Activated T-cell treated with anti-CD3 and anti-CD28 coated beads, Interleukin-2, amount 50 U/mL, for 24 hours (primary cell): ENCODE measurements at regions not wholly inside any gene's neighbourhood (a gene's known extent, or its start where the extent isn't known, plus 50 kb on each side); places are given as distances from the start of the nearest gene placed in this dataset.

Experiments used
- DNase-seq: peaks from one replicate; pipeline ENCODE4 v3.0.0-alpha.2; 2020
- H3K27ac Mint-ChIP-seq: 2 replicates; pipeline ENCODE4 v1.8.0; 2020; ENCODE audit warnings: mild to moderate bottlenecking, mixed read lengths
- H3K27me3 Mint-ChIP-seq: 2 replicates; pipeline ENCODE4 v1.8.0; 2020; ENCODE audit warnings: mixed read lengths
- H3K36me3 Mint-ChIP-seq: 2 replicates; pipeline ENCODE4 v1.8.0; 2020; ENCODE audit warnings: low read depth, mixed read lengths
- H3K4me1 Mint-ChIP-seq: 2 replicates; pipeline ENCODE4 v1.8.0; 2020; ENCODE audit warnings: low read depth, mixed read lengths
- H3K4me3 Mint-ChIP-seq: 2 replicates; pipeline ENCODE4 v1.8.0; 2020; ENCODE audit warnings: mild to moderate bottlenecking, moderate library complexity, mixed read lengths
- H3K9me3 Mint-ChIP-seq: 2 replicates; pipeline ENCODE4 v1.8.0; 2020; ENCODE audit warnings: mixed read lengths

DNA sequence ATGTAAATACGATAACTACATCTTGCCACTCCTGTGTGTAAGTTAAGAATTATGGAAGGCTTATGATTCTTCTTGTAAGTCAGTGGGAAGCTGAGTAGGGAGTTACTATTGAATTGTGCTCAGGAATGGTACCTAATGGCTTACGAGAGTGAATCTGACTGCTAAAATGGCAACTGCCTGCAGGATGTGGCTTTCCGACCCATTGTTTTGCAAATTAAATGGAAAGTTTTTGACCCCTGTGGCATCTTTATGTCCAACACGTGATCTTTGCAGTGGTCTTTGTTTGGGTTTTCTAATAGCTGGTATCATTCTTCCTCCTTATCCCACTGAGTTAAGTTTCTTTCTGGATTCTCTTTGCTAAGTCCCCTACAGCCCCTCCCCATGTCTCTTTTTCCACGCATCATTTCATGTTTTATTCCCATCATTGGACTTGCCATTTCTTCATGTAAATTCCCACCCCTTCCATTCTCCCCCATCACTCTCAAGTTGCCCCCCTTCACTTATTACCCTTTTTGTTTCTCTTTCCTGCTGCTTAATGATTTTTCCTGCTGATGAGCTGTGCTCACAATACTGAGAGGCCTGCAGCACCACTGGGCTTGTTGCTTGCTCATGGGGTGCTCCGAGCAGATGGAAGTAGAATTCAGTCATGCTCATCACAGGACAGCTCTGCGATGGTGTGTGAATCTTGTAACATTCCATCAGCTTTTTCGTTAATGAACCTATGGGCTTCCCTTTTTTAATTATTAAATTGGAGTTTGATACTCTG is 428.2 kb upstream of the IL12A start:
- Mint-ChIP-seq H3K36me3 (no peaks in the 10 kb centered on the region), H3K9me3 (no peaks in the 10 kb centered on the region), H3K4me1 (no peaks in the 10 kb centered on the region), H3K4me3 (no peak overlapping the region), H3K27ac (no peak overlapping the region), H3K27me3 (no peaks in the 10 kb centered on the region)
- DNase-seq, result no peak

DNA sequence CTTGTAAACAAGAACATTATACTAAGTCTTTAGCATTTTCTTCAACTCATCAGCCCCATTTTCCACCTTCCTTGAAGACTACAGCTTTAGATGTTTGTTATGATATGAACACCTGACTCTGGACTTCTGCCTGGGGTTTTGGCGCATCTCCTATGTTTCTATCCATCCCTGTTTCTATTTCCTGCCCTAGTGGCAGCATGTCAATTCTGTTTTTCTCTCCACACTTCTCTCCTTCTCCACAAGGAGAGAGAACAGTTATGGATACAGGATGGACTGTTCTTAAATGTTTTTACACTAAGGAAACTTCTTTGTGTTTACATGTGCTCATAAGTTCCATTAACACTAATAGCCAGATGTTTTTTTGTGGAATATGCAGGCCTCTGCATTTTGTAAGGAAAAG is 423.3 kb upstream of the IL12A start:
- no peaks in the 10 kb centered on the region for H3K27me3 Mint-ChIP-seq
- H3K27ac Mint-ChIP-seq, result no peak overlapping the region
- no peaks in the 10 kb centered on the region for H3K4me1 Mint-ChIP-seq
- DNase-seq, result no peak
- no peak overlapping the region for H3K4me3 Mint-ChIP-seq
- H3K36me3 Mint-ChIP-seq, result no peaks in the 10 kb centered on the region
- peaks cover 3% of the 10 kb centered on the region for H3K9me3 Mint-ChIP-seq

DNA sequence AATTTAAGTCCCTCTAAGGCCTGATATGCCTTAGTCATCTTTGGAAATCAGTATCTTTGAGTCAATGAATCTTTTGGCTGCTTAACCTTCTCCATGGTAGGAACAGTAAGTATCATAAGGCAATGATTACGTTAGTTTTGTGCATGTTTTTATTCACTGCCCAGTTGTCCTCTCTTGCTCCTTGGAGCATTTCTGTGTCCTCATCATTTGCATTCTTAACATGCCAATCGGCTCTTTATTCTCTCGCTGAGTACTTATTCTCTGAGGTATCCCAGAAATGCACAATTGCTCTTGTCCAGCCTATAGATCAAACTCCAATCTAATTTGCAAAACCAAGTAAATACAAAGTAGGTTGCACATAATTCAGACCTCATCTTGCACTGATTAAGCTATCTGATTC is 405.0 kb upstream of the IL12A start:
- Mint-ChIP-seq H3K27me3 (no peaks in the 10 kb centered on the region), H3K9me3 (no peaks in the 10 kb centered on the region), H3K4me3 (no peak overlapping the region), H3K36me3 (no peaks in the 10 kb centered on the region), H3K27ac (no peak overlapping the region), H3K4me1 (no peaks in the 10 kb centered on the region)
- no peak for DNase-seq

DNA sequence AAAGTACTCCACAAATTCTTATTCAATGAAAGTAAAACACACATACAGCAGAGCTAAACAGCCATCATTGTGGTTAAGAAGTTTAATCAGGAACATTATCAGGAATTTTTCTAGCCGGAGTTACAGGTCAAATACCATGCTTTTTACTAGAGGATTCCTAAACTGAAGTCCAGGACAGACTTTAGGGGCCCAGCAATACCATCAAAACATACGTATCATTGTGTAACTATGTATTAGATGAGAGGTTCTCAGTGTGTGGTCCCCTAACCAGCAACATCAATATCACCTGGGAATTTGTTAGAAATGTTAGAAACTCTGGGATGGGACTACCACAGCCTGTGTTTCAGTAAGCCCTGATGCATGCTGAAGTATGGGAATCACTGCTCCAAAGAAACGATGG is 404.2 kb upstream of the IL12A start:
- Mint-ChIP-seq H3K4me1 (no peaks in the 10 kb centered on the region), H3K27ac (no peak overlapping the region), H3K9me3 (no peaks in the 10 kb centered on the region), H3K4me3 (no peak overlapping the region), H3K36me3 (no peaks in the 10 kb centered on the region), H3K27me3 (no peaks in the 10 kb centered on the region)
- DNase-seq, result no peak

DNA sequence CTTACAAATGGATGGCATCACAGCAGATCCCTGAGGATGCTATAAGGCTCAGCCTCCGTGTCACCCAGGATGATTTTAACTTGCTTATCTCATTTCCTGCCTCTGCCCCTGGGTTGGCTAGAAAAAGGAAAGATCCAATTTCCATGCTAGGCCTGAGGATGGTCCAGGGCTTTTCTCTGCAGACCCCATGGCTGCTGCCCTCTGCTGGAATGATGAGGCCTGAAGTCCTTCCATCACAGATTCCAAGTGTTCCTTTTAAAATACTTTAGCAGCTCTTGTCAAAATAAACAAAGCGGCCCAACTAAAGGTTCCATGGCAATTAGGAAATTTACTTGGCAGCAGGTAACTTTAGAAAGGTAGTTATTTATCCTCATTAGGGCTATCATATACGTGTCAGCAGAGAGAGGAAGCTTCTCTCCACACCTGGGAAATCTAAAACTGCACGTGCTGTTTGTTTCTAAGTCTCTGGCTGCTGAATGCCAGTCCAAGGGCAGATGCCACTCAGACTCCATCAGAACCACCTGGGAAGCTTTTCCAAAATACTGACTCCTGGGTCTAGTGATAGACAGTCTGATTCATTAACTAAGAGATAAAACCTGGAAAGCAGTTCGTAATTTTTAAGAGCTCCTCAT is 401.9 kb upstream of the IL12A start:
- DNase-seq, result no peak
- no peaks in the 10 kb centered on the region for H3K36me3 Mint-ChIP-seq
- peaks cover 9% of the 10 kb centered on the region for H3K9me3 Mint-ChIP-seq
- no peak overlapping the region for H3K27ac Mint-ChIP-seq
- no peaks in the 10 kb centered on the region for H3K4me1 Mint-ChIP-seq
- no peak overlapping the region for H3K4me3 Mint-ChIP-seq
- no peaks in the 10 kb centered on the region for H3K27me3 Mint-ChIP-seq

DNA sequence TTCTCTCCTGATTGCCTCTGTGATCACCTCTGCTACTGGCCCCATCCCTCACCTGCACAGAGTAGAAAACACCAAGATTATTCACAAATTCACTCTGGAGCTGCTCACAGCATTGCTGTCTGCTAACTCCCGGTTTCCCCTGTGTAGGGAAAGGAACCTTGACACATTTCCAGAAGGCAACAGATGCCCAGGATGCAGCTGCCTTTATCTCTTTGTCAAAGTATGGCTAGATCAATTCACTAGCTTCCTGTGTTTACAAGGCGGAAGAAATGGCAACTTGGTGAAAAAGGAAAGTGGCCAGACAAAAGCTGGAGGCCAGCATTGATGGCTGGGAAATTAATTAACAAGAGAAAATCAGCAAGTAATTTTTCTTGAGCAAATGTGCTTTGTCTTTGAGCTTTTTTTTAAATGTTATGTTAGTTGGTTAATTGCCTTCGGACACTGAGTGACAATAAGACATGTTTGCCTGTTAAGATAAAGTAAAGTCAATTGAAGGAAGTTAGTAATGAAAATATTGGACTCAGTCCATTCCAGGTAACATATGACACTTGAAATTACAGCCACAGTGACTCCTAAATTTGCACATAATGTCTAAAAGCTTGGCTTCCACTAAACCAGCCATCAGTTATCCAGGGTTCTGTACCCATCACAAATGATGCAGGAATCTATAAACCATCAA is 394.6 kb upstream of the IL12A start:
- no peaks in the 10 kb centered on the region for H3K27me3 Mint-ChIP-seq
- H3K4me1 Mint-ChIP-seq, result no peaks in the 10 kb centered on the region
- H3K4me3 Mint-ChIP-seq, result no peak overlapping the region
- DNase-seq, result no peak
- no peaks in the 10 kb centered on the region for H3K36me3 Mint-ChIP-seq
- H3K27ac Mint-ChIP-seq, result no peak overlapping the region
- H3K9me3 Mint-ChIP-seq, result peaks cover 15% of the 10 kb centered on the region

DNA sequence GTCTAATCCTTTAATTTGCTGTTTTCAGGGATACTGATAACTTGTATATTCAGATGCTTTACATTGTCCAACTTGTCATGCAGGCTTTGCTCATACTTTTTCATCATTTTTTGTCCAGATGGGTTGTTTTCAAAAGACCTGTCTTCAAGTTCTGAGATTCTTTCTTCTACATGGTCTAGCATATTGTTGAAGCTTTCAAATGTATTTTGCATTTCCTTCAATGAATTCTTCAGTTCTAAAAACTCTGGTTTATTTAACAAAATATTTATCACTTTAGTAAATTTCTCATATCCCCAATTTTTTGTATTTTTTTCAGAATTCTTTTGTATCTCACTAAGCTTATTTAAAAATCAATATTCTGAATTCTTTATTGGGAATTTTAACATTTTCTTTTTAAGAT is 388.3 kb upstream of the IL12A start:
- H3K4me3 Mint-ChIP-seq, result no peak overlapping the region
- DNase-seq, result no peak
- H3K36me3 Mint-ChIP-seq, result no peaks in the 10 kb centered on the region
- peaks cover 16% of the 10 kb centered on the region for H3K9me3 Mint-ChIP-seq
- H3K4me1 Mint-ChIP-seq, result no peaks in the 10 kb centered on the region
- no peaks in the 10 kb centered on the region for H3K27me3 Mint-ChIP-seq
- no peak overlapping the region for H3K27ac Mint-ChIP-seq

DNA sequence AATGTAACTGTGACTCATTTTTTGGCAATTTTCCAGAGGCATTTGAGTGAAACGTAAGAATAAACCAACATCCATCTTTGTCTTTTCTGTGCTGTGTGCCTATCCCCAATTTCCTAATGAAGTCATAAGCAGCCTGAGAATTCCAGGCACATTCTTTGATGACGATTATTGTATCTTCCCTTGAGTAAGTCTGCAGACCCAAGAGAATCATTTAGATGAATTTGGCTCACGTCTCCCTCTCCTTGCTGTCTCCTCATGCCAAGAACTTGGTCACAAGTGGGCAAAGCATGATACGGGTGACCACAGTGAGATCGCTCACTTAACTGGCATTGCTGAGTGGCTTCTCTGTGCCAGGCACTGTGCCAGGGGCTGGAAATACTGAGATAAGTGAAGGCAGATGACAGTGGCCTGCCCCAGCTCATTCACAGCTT is 384.5 kb upstream of the IL12A start:
- DNase-seq, result no peak
- Mint-ChIP-seq H3K9me3 (peaks cover 10% of the 10 kb centered on the region), H3K27me3 (no peaks in the 10 kb centered on the region), H3K4me1 (no peaks in the 10 kb centered on the region), H3K27ac (no peak overlapping the region), H3K4me3 (no peak overlapping the region), H3K36me3 (no peaks in the 10 kb centered on the region)

DNA sequence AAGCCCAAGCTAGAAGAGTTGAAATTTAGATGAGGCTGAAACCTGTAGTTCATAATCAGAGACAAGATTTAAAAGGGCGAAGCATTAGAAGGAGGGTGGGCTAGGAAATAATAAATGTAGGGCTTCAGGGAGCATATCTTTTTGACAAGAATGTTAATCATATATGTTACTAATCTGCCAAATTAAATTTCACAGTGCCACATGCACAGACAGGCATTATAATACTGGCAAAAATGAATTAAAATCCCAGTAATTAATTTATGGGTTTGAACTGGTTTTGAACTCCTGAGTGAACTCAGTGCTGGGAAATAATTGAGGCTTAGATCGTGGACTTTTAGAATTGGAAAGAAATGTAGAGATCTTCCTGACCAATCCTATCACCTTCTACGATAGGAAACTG is 383.5 kb upstream of the IL12A start:
- Mint-ChIP-seq H3K27me3 (no peaks in the 10 kb centered on the region), H3K36me3 (no peaks in the 10 kb centered on the region), H3K4me3 (no peak overlapping the region), H3K9me3 (peaks cover 2% of the 10 kb centered on the region), H3K4me1 (no peaks in the 10 kb centered on the region), H3K27ac (no peak overlapping the region)
- no peak for DNase-seq

DNA sequence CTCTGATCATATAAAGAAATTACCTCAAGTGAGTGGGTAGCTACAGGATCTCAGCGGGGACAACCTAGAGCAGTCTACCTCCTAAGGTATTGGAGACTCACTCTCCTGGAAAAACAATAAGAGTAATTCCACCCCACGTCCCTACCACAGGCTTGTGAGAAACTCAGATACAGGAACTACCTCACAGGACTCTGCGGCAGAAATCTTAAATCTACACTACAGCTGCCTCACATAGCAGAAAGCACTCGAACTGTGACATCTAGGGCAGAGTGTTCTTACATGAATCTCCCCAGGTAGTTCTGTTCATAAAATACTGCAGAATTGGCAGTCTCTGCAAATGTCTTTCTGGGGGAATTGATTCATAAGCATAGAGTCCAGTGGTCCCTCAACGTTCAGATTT is 382.9 kb upstream of the IL12A start:
- no peaks in the 10 kb centered on the region for H3K4me1 Mint-ChIP-seq

DNA sequence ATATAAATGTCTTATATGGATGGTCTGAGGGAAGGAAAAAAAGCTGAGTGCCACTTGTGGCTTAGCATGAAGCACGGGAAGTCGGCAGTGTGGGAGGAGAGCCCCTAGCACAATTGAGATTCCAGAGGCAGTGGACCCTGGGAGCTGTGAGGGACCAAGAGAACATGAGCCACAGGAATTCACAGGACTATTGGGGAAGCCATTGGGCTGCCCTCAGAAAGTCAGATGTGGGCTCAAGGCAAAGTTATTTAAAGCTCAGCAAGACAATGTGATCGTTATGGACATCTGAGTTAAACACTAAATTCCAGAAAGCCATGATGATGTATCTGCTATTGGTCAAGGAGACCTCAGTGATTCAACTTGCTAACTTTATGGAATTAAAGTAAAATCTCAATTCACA is 380.8 kb upstream of the IL12A start:
- H3K27me3 Mint-ChIP-seq, result peaks cover 2% of the 10 kb centered on the region
- no peaks in the 10 kb centered on the region for H3K36me3 Mint-ChIP-seq
- no peaks in the 10 kb centered on the region for H3K4me1 Mint-ChIP-seq
- H3K9me3 Mint-ChIP-seq, result no peaks in the 10 kb centered on the region
- no peak overlapping the region for H3K4me3 Mint-ChIP-seq
- no peak overlapping the region for H3K27ac Mint-ChIP-seq
- no peak for DNase-seq

More for the DNA sequence above, 382.9 kb upstream of the IL12A start:
- Mint-ChIP-seq H3K36me3 (no peaks in the 10 kb centered on the region), H3K4me3 (no peak overlapping the region), H3K27me3 (no peaks in the 10 kb centered on the region), H3K9me3 (no peaks in the 10 kb centered on the region), H3K27ac (no peak overlapping the region)
- DNase-seq, result no peak

DNA sequence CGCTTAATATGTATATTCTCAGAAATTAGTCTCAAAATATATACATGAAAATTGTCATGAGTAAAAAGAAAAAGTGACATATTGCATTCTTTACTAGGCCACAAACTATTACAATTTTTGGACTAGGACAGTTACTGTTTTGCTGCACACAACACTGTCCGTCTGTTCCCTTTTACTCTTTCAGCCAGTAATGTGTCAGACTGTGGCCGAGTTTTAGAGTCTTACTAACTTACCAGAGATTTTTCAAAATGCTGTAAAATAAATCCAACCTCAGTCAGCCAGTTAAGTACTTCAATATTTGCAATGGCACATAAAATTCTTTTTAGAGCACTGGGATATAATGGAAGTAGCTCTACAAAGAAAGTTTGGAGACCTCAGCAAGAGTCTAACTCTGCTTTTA is 380.3 kb upstream of the IL12A start:
- Mint-ChIP-seq H3K4me3 (no peak overlapping the region), H3K27ac (no peak overlapping the region), H3K36me3 (no peaks in the 10 kb centered on the region), H3K27me3 (peaks cover 2% of the 10 kb centered on the region), H3K4me1 (no peaks in the 10 kb centered on the region), H3K9me3 (no peaks in the 10 kb centered on the region)
- no peak for DNase-seq

DNA sequence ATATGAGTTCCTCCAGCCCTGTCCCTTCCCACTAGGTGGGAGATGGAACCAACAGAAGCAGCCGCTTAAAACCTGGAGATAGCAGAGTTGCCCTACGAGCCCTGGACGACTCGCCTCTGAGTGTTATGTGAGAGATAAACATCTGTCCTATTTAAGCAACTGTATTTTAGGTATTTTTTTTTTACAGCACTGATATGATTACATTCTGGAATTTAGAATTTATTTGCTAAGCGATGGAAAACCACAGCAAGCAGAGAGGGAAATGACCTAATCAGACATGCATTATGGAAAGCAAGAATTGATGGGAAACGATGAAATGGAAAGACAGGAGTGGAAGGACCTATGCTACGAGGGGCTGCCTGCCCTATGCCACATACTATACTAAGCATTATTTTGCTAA is 379.0 kb upstream of the IL12A start:
- Mint-ChIP-seq H3K27ac (no peak overlapping the region), H3K27me3 (peaks cover 2% of the 10 kb centered on the region), H3K4me1 (no peaks in the 10 kb centered on the region), H3K4me3 (no peak overlapping the region), H3K36me3 (no peaks in the 10 kb centered on the region), H3K9me3 (no peaks in the 10 kb centered on the region)
- DNase-seq, result no peak

DNA sequence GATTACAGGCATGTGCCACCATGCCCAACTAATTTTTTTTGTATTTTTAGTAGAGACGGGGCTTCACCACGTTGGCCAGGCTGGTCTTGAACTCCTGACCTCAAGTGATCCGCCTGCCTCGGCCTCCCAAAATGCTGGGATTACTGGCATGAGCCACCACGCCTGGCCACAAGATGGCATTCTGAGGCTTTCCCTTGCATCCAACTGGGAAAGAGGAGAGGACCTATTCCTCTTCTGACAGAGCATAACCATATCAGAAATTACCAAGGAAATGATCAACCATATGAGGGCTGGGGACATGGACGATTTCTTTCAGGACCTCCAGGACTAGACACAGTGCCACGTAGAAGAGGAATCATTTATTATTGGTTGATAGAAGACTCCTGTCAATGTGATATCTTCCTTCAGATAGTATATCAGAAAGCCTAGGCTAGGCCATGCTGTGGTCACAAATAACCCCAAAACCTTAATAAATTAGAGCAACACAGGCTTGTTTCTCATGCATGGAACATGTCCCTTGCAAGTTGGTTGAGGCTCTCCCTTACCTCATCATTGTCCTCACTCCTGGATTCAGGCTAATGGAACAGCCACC is 372.3 kb upstream of the IL12A start:
- no peak for DNase-seq
- no peaks in the 10 kb centered on the region for H3K36me3 Mint-ChIP-seq
- no peak overlapping the region for H3K27ac Mint-ChIP-seq
- H3K4me3 Mint-ChIP-seq, result no peak overlapping the region
- peaks cover 4% of the 10 kb centered on the region for H3K9me3 Mint-ChIP-seq
- H3K27me3 Mint-ChIP-seq, result no peaks in the 10 kb centered on the region
- H3K4me1 Mint-ChIP-seq, result no peaks in the 10 kb centered on the region

DNA sequence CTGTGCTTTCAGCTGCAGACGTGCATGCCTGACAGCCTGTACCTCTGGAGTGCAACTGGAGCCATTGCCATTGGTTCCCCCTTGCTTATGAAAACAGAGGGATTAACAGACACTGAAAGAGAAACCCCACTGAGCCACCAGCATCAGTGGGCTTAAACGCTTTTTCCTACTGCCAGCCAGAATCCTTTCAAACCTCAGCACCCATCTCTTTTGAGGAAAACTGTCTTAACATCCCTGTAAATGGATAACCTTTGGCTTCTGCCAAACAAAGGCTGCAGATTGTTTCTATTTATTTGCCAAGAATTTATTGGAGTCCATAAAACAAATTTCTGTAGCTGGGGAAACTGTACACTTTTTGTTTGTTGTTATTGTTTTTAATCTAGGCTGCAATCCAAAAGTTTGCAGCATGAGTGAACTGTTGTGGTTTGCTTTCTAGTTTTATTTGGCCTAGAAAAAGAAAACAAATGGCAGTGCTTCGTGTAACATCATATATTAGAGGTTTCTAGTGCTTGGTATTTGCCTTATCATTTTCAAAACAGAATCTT is 369.2 kb upstream of the IL12A start:
- Mint-ChIP-seq H3K36me3 (no peaks in the 10 kb centered on the region), H3K27ac (no peak overlapping the region), H3K9me3 (peaks cover 4% of the 10 kb centered on the region), H3K4me1 (no peaks in the 10 kb centered on the region), H3K27me3 (no peaks in the 10 kb centered on the region), H3K4me3 (no peak overlapping the region)
- no peak for DNase-seq
